ENCODE measurements at regions not wholly inside any gene's neighbourhood (a gene's known extent, or its start where the extent isn't known, plus 50 kb on each side); places are given as distances from the start of the nearest gene placed in this dataset.

DNA sequence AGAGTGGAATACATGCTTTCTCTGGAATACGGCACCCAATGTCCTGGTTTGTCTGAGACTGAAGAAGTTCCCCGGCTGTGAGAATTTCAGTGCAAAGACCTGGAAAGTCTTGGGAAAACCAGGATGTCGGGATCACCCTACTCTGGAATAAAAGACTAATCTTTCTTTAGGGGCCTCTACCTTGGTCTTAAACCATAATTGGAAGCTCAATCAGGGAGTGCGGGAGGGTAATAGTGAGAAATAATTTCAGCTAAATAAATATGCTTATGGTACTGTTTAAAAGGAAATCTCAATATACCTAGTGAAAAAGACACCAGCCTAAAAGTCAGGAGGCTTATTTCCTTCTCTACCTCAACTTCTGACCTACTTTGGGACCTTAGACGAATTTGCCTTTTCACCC lies 236.1 kb upstream of the GLI3 start:
- TF ChIP-seq, protein P1, sequence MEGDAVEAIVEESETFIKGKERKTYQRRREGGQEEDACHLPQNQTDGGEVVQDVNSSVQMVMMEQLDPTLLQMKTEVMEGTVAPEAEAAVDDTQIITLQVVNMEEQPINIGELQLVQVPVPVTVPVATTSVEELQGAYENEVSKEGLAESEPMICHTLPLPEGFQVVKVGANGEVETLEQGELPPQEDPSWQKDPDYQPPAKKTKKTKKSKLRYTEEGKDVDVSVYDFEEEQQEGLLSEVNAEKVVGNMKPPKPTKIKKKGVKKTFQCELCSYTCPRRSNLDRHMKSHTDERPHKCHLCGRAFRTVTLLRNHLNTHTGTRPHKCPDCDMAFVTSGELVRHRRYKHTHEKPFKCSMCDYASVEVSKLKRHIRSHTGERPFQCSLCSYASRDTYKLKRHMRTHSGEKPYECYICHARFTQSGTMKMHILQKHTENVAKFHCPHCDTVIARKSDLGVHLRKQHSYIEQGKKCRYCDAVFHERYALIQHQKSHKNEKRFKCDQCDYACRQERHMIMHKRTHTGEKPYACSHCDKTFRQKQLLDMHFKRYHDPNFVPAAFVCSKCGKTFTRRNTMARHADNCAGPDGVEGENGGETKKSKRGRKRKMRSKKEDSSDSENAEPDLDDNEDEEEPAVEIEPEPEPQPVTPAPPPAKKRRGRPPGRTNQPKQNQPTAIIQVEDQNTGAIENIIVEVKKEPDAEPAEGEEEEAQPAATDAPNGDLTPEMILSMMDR (IDR thresholded peaks at IDR 0.05; ENCODE audit: low read depth, low read length), result no peak
- no peak for TF ChIP-seq EZH2phosphoT487 (IDR thresholded peaks at IDR 0.05; ENCODE audit: low read depth)
